HG03521 (cell line): ENCODE measurements at regions not wholly inside any gene's neighbourhood (a gene's known extent, or its start where the extent isn't known, plus 50 kb on each side); places are given as distances from the start of the nearest gene placed in this dataset.

Source experiments
- ATAC-seq: cut with Tn5 transposase; IDR thresholded peaks from one replicate; pipeline ENCODE4 v1.9.1; 2021; ENCODE audit warnings: mild to moderate bottlenecking, moderate library complexity; ENCODE audit not compliant: unreplicated experiment

DNA sequence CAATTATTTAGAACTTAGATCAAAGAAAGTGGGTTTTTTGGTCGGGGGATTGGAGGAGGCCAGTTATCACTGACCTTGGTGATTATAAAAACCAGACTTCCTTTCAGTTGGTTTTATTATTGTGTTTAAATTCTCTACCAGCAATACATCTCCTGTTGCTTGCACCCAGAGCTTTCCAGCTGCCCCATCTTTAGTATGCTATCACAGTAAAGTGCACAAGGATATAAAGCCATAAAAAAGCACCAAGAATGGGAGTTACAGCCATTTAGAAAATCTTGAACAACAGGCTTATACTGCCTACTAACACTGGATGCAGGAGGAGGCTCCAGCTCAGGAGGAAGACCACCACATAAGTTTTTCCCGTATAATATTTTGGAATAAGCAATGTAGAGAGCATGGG is 148.7 kb upstream of the OSR1 start:
- ATAC-seq, result no peak

DNA sequence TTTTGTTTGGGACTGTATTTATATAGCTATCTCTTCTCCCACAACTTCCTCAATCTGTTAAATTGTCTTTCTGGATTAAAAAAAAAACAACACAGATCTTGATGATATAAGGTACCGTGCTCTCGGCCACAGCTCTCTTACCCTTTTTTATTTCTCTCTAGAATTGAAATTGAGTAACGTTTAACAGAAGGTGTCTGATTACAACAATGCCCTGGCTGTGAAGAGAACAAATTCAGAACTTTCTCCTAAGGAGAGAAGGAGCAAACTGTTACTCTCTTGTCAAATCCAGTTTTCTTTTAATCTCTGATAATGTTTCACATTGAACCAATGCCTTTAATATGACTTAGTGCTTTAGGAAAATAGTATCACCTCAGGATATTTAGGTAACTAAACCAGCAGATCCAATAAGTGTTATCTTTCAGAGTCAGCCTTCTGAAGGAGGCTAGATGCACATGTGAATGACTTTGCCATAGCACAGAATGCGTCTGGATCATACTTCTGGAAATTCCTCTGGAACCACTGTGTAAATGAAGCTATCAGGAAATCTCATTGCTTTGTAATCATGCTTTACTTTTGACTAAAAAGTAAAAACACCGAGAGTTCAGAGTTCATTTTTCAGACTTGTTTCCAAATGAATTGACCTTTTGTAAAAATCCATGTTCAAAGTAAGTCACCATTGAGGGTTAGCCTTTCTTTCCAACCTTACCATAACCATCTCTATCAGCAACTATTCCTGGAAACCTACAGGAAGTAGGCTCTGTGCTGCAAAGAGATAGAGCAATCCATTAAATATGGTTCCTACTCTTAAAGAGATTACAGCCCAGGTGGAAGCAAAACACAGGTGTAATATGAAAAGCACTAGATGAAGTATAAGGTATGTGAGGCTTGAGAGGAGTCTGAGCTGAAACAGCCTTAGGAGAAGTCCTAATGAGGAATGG is 147.0 kb upstream of the OSR1 start:
- no peak for ATAC-seq

DNA sequence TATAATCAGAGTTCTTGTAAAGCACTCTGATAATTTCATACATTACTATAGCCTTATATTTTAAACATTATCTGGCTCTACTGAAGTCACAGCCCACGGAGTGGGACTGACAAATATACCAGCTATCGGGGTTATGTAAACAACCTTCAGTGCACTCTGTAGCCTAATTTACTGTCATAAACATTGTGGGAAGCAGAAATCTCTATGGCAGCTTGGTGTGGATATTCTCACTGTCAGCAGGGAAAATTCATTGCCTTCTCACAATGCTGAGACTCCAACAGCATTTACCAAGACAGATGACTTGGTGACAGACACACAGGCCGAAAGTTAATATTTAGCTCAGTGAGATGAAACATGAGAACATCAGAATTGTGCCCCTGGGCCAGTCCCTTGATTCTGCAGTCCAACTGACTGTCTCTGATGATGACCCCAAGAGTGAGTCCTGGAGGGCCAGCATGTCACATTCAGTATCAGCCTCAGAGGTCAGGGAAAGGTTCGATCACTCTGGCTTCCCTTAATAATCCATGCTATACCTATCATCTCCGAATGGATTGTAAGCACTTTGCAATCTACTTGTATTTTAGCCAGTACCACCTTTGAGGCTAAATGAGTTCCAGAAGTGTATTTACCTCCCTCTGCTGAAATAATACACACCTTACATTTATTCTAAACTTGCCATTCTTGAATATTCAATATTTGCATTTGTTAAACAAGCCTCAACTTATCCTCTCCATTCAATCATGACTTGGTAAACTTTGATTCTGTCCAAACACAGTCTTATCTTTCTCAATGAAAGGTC is 146.2 kb upstream of the OSR1 start:
- no peak for ATAC-seq

DNA sequence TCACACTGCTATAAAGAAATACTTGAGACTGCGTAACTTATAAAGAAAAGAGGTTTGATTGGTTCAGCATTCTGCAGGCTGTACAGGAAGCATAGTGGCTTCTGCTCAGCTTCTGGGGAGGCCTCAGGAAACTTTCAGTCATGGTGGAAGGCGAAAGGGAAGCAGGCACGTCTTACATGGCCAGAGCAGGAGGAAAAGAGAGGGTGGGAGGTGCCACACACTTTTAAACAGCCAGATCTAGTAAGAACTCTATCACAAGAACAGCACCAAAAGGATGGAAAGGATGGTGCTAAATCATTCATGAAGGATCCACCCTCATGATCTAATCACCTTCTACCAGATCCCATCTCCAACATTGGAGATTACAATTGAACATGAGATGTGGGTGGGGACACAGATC is 145.5 kb upstream of the OSR1 start:
- ATAC-seq, result no peak

DNA sequence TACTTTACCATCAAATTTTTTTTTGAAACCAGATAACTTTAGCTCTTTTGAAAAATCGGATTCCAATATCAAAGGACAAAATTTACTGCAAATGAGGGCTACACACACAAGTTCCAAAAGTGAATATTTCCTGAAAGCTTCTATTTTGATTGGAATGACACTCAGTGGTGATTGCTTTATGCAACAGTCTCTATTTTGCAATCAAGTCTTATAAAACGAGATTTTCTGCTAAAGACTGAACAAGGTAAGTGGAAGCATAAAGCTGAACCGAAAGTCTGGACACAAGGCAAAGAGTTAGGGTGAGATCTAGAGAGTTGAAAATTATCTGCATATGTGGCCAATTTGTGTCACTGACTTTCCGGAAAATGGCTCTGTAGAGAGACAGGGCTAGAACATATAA is 145.0 kb upstream of the OSR1 start:
- ATAC-seq, result no peak

DNA sequence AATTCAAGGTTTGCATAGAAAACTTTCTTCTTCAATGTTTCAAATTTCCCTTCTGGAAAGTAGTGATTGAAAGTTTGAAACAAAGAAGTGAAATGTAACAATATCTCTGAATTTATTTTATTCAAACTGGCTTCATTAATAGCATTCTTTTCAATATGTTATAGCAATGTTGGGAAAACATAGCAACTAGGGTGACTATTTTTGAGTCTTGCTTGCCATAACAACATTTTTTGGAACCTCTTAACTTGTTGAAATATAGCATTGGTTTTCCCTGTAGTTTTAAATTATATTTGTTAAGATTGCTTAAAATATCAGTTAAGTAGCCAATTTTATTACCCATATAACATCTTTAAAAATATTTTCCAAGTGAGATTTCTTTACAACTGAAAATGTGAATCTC is 141.7 kb upstream of the OSR1 start:
- no peak for ATAC-seq

DNA sequence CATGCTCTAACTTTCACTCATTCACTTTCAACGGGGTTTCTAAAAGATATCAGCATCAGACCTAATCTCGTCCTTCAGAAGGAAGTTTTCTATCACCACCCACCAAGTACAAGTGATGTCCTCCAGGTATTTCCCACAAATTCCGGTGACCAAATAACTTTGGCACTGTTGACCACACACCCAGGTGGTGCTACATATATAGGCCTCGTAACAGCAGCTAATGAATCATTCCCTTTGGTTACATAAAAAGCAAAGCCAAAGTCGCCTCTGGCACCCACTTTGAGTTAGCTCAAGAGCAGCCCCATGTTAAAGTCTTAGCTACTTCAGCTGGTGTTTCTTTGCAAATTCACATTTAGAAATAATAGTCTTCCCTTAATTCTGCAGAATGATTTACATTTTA is 138.2 kb upstream of the OSR1 start:
- ATAC-seq, result no peak

DNA sequence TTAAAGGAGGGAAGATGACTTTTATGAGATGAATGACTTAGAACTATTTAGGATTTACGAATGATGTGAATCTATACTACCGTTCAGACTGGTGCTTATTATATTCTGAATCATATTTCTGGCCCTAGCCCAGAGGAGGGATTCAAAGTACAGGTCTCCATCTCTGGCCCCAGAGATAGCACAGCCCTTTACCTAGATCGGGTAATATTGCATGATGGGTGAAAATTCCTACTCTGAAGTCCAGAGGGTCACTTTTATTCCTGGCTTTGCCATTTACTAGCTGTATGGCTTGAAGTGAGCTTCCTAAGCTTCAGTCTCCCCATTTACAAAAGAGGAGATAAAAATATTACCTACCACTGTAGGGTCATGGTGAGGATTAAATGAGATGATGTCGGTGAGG is 135.8 kb upstream of the OSR1 start:
- no peak for ATAC-seq

DNA sequence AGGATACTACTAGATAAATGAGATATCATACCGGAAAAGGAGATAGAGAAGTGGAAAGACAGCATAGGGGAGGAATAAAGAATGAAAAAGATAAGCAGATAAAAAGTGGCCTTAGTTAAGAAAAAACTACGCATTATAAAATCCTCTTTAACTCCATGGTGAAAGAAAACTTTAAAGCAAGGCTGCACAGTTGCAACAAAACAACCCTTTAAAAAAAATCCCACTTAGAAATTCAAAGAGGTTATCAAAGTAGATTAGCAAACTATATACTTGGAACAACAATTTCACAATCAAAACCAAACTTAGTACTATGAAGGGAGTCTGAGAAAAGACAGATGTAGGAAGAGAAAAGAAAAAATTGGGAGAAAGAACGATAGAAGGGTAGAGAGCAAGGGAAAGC is 133.4 kb upstream of the OSR1 start:
- no peak for ATAC-seq

DNA sequence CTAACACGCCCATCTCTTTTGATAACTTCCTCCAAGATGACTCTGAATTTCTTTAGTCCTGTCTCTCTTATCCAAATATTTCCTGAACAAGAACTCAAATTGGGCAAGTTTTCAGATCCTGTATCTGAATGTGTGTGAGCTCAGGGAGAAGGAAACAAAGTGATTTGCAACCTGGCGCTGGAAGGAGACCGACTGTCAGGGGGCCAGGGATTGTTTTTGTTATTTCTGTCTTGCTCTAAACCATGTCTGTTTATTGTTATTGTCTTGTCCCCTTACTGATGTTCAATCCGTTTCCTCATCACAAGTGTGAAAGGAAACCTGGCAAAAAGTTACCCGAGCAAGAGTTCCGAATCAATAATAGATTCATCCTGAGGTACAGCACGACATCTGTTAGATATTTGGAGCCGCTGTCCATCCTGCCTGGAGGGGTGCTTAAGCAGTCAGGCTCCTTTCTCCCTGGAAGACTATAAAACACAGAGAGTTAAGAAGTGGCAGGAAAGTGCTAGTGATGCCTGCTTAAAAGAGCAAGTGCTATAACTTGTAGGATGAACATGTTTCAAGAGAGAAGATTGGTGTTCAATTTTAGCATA is 132.5 kb upstream of the OSR1 start:
- no peak for ATAC-seq

DNA sequence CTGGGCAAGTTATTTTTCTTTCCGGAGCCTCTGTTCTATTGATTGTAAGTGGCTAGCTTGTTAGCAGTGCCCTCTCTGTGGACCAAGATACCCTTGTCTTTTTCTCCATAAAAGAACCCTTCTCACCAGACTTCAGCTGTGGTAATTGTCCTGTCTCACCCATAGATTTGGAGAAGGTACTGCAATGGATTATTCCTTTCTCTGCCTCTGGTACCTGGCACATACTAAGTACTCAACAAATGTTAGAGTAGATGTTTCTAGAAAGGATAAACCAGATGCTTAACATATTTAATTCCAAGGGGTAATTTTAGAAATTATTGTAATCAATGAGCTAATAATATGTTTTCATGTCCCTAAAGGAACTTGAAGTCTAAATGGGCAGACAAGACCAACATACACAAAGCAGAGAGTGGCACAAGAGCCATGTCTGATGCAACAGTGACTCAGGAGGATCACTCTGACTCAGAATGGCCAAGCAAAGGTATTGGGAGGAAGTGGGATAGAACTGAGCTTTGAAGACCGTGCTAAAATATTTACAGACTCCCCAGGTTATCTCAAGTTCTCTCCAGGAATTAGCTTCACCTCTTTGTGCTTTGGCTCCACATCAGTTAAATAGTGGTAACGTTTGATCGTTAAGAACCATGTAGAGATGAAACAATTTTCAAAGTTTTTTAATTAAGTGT is 129.7 kb upstream of the OSR1 start:
- ATAC-seq, result peak; percentile 72

DNA sequence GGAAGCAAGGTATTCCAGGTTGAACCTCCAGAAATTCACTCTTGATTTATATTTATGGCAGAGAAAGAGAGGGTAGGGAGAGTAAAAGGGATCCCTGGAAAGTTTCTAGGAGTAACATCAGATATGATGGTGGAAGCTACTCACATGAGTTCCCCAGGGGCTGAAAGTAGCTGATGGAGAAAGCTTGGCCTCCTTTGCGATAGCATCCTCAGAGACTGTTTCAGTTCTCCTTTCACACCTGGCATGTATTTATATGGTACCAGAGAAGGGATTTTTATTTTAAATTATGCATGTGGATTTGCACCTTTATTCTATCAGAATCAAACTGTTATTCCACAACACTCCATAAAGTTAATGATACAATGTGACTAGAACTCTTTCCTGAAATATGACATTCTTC is 126.3 kb upstream of the OSR1 start:
- ATAC-seq, result no peak

DNA sequence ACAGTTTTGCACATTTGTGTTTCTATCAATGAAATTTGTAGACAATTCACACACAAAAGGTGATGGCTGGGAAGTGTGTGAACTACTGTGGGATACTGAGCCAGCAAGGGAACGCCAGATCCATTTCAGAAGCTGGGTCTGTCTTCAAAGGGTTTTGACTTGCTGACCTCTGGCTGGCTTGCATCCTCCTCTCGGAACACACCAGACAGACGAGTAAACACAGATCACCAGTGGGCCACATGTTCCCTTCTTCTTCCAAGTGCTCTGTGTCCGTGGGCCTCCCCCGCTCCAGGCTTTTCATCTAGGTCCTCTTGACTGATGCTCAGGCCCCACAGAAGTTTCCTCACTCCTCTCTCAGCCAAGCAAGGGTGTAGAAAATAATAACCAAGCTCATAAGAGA is 122.2 kb upstream of the OSR1 start:
- ATAC-seq, result no peak

DNA sequence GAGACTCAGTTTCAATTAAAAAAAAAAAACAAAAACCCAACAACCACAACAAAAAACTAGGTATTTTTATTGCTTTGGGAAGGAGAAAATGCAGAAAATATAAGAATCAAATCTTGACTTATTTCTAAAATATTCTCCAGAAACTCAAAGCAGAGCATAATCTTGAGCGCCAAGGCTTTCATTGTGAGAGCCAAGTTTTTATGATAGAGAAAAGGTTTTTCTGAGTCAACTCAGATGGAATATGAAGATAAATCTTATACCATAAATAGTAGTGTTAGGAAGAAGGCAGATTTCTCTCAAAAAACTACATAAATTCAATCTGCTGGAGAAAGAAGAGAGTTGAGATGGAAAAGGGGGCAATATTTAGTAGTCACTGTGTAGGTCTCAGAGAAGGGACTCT is 121.2 kb upstream of the OSR1 start:
- ATAC-seq, result no peak

DNA sequence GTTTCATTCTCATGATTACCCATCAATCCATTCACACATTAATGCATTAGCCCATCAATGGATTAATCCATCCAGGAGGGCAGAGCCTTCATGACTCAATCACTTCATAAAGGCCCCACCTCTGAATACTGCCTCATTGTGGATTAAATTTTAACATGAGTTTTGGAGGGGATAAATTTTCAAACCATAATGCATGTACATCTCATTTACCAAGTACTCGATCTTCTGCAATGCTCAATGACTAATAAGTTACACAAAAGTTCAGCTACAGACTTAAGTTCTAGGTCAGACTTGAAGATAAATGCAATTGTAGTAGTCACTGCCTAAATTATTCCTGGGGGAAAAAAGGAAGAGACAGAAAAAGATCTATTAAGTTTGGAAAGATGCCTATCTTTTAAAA is 120.0 kb upstream of the OSR1 start:
- ATAC-seq, result no peak

DNA sequence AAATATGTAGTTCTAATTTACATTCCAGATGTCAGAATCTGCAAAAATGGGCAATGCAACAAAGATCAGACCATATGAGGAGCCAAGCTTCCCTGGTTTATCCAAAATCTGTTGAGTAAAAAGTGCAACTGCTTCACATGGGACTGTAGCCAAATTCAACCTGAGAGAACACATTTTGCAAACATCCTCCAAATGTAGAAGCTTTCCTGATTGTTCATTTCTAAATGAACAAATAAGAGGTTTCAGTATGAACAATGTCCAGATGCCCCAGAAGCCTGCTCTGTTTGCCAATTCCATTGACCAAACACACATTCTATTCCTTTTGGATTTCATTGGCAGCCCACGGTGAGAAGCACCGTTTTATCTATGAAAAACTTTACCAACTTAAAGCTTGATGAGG is 117.9 kb upstream of the OSR1 start:
- no peak for ATAC-seq

DNA sequence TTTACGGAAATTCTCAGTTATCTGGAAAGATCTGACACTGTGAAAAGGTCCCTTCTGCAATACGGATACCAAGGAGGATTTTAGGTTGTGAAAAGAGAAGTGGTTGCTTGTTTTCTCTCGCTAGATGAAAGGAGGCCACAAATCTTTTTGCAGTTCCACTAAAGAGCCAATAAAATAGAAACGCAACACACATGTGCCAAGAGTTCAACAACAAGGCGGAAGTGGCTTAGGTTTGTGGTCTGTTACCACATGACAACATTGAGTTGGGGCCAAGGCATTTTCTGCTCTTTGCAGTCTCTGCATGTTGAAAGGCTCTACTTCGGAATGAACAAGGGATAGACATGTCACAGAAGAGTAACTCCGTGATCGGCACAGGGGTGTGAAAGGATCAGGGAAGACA is 115.7 kb upstream of the OSR1 start:
- peak; percentile 99 for ATAC-seq

DNA sequence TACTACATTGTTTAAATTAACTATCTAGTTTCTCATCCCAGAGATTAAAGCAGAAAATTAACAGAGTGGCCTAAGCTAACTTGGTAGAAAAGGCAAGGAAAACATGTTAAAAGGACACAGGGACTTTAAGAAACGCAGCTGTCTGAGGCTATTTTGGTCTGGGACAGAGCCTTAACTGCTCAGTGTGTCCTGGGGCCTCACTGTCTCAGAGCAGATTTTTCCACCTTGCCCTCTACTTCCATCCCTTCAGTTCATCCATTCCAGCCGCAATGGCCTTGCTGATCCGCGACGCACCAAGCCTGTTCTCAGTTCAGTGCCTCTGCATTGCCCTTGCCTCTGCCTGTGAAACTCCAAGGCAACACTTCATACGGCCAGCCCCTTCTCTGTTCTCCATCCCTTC is 114.9 kb upstream of the OSR1 start:
- ATAC-seq, result no peak

DNA sequence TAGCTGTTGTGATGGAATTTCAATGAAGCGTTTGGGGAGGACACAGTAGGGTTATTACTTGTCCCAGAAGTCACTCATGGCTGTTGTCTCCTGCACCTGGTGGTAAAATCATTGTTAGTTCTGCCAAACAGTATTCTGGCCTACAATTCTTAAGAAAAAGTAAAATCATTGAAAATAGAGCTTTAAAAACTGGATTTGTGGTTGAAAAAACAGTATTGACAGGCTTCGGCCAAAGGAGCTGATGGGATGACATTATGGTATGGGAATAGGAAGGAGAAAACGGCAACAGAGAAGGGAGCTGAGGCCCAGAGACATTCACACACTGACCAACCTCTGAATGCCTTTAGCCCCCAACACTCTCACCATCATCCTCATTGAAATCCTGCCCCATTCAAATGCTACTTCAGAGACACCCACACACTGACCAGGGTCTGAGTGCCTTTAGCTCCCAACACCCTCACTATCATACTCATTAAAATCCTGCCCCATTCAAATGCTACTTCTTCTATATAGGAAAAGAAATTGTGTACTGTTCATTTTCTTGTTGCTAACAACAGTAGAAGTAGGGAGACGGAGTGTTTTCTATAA is 114.1 kb upstream of the OSR1 start:
- no peak for ATAC-seq

DNA sequence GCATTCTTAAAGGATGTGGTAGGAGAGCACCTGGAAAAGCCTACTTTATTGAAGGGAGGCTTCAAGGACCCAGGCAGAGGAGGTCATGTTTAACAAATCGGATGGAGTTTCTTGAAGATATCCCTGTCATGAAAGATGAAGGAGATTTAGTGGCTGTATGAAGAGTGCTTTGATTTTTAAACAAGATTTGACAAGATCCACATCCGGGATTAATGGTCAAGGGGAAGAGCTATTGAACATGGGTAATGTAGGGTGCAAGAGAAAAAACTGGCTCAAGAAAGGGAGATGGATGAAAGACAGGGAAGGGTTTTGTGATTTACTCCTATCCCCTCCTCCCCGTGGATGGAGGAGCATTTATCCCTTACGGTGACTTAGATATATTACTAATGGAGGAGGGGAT is 113.1 kb upstream of the OSR1 start:
- ATAC-seq, result no peak

DNA sequence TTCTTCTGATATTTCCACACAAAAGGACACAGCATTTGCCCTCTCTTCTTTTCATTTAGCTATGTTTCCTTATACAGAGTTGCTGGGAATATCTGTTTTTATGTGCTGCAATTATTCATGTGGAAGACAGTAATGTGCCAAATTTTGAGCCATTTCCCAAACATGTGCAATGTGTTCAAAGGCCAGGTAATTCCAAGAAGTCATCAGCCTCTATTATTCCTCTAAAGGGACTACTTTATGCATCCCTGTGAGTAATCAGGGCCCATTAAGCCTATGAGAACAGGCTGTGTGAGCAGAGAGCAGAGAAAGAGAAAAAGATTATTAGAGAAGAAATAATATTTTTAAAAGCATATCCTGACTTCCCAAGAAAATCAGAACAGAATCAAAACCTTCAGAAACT is 107.6 kb upstream of the OSR1 start:
- ATAC-seq, result no peak
